ENCODE measurements at regions not wholly inside any gene's neighbourhood (a gene's known extent, or its start where the extent isn't known, plus 50 kb on each side); places are given as distances from the start of the nearest gene placed in this dataset.

- no peak for TF ChIP-seq CBX3 (IDR thresholded peaks at IDR 0.05; ENCODE audit: borderline replicate concordance, low read depth)
- no peak for TF ChIP-seq CTCF (IDR thresholded peaks at IDR 0.05 in 2 of 3, conservative IDR thresholded peaks at IDR 0.05 in 1 of 3; ENCODE audit: control insufficient read depth in 2 of 3, extremely low read depth in 1 of 3, insufficient read depth in 1 of 3, low read depth in 3 of 3, low read length in 3 of 3)
- no peak for TF ChIP-seq SIN3A (IDR thresholded peaks at IDR 0.05; ENCODE audit: low read depth, low read length)
- TF ChIP-seq, protein P1, sequence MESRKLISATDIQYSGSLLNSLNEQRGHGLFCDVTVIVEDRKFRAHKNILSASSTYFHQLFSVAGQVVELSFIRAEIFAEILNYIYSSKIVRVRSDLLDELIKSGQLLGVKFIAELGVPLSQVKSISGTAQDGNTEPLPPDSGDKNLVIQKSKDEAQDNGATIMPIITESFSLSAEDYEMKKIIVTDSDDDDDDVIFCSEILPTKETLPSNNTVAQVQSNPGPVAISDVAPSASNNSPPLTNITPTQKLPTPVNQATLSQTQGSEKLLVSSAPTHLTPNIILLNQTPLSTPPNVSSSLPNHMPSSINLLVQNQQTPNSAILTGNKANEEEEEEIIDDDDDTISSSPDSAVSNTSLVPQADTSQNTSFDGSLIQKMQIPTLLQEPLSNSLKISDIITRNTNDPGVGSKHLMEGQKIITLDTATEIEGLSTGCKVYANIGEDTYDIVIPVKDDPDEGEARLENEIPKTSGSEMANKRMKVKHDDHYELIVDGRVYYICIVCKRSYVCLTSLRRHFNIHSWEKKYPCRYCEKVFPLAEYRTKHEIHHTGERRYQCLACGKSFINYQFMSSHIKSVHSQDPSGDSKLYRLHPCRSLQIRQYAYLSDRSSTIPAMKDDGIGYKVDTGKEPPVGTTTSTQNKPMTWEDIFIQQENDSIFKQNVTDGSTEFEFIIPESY (IDR thresholded peaks at IDR 0.05) = no peak
- TF ChIP-seq ZNF207 (IDR thresholded peaks at IDR 0.05; ENCODE audit: borderline replicate concordance) = no peak
These were observed 58.8 kb upstream of the KCTD3 start for GRCh38 chr1:215508311-215508710.
